MM.1S (cell line): ENCODE measurements at regions not wholly inside any gene's neighbourhood (a gene's known extent, or its start where the extent isn't known, plus 50 kb on each side); places are given as distances from the start of the nearest gene placed in this dataset.

ENCODE experiments used
- DNase-seq: peaks from one replicate; pipeline ENCODE4 v3.0.0-alpha.2; 2015
- H2AFZ ChIP-seq: fragments of 300-600 bp; sonication (generic); 2 replicates; pipeline ENCODE4 v1.6.0; 2016; ENCODE audit warnings: antibody characterized with exemption, low read length
- H3F3A ChIP-seq: fragments of 300-600 bp; sonication (generic); 2 replicates; pipeline ENCODE4 v1.6.1; 2016; ENCODE audit warnings: mild to moderate bottlenecking, antibody characterized with exemption, low read length, moderate library complexity, mixed read lengths; ENCODE audit not compliant: insufficient read depth
- H3K27ac ChIP-seq: fragments of 300-600 bp; sonication (generic); 2 replicates; pipeline ENCODE4 v1.5.1; 2016; ENCODE audit warnings: mild to moderate bottlenecking, low read length
- H3K27me3 ChIP-seq: fragments of 300-600 bp; sonication (generic); replicated peaks from 2 replicates; pipeline ENCODE4 v1.6.0; 2016; ENCODE audit warnings: low read length; ENCODE audit not compliant: insufficient read depth
- H3K36me3 ChIP-seq: fragments of 300-600 bp; sonication (generic); replicated peaks from 2 replicates; pipeline ENCODE4 v1.6.1; 2016; ENCODE audit warnings: mild to moderate bottlenecking, low read length, mixed read lengths; ENCODE audit not compliant: insufficient read depth
- H3K4me1 ChIP-seq: fragments of 300-600 bp; sonication (generic); 2 replicates; pipeline ENCODE4 v1.6.1; 2016; ENCODE audit warnings: low read length, mixed read lengths
- H3K4me2 ChIP-seq: fragments of 300-600 bp; sonication (generic); 2 replicates; pipeline ENCODE4 v1.6.0; 2016; ENCODE audit warnings: low read depth, low read length
- H3K4me3 ChIP-seq: fragments of 300-600 bp; sonication (generic); 2 replicates; pipeline ENCODE4 v1.5.1; 2016; ENCODE audit warnings: low read length, mixed read lengths
- H3K79me2 ChIP-seq: fragments of 300-600 bp; sonication (generic); 2 replicates; pipeline ENCODE4 v1.6.1; 2016; ENCODE audit warnings: mixed run types, low read length, mixed read lengths
- H3K9ac ChIP-seq: fragments of 300-600 bp; sonication (generic); 2 replicates; pipeline ENCODE4 v1.6.1; 2016; ENCODE audit warnings: low read length, mixed read lengths
- H3K9me2 ChIP-seq: fragments of 300-600 bp; sonication (generic); replicated peaks from 2 replicates; pipeline ENCODE4 v1.6.1; 2016; ENCODE audit warnings: mild to moderate bottlenecking, low read length, mixed read lengths; ENCODE audit not compliant: insufficient read depth
- H3K9me3 ChIP-seq: fragments of 300-600 bp; sonication (generic); replicated peaks from 2 replicates; pipeline ENCODE4 v1.6.1; 2016; ENCODE audit warnings: mild to moderate bottlenecking, low read length, mixed read lengths; ENCODE audit not compliant: insufficient read depth
- H4K20me1 ChIP-seq: fragments of 300-600 bp; sonication (generic); 2 replicates; pipeline ENCODE4 v1.6.1; 2016; ENCODE audit warnings: mild to moderate bottlenecking, low read length, moderate library complexity, mixed read lengths; ENCODE audit not compliant: insufficient read depth
- CTCF ChIP-seq: fragments of 300-600 bp; sonication (generic); IDR thresholded peaks from 2 replicates; pipeline ENCODE4 v1.5.1; 2016; ENCODE audit warnings: antibody characterized with exemption, low read length, mixed read lengths
- EZH2 ChIP-seq: fragments of 300-600 bp; sonication (generic); optimal IDR thresholded peaks from 2 replicates; pipeline ENCODE3; 2017; ENCODE audit warnings: low read depth, mild to moderate bottlenecking, antibody characterized with exemption, low read length, mixed read lengths
- EZH2phosphoT487 ChIP-seq: fragments of 300-600 bp; sonication (generic); IDR thresholded peaks from 2 replicates; pipeline ENCODE4 v1.6.1; 2018; ENCODE audit warnings: antibody characterized with exemption, low read length

DNA sequence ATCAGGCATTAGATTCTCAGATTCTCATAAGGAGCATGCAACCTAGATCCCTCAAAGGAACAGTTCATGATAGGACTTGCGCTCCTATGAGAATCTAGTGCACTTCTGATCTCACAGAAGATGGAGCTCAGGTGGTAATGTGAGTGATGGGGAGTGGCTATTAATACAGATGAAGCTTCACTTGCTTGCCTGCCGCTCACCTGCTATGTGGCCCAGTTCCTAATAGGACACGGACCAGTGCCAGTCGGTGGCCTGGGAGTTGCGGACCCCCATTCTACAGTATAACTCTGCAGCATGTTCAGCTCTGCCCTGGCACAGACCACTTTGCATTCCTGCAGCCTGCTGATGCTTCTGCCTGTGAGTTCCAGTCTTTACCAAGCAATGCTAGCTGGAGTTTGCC lies 581.3 kb upstream of the KLF4 start:
- no peak overlapping the region for H2AFZ ChIP-seq
- no peaks in the 10 kb centered on the region for H3K79me2 ChIP-seq
- DNase-seq = no peak
- H3K9me3 ChIP-seq = no peaks in the 10 kb centered on the region
- no peak overlapping the region for H3K9ac ChIP-seq
- H3K9me2 ChIP-seq = no peaks in the 10 kb centered on the region
- no peak overlapping the region for H3K4me2 ChIP-seq
- H4K20me1 ChIP-seq = no peaks in the 10 kb centered on the region
- no peaks in the 10 kb centered on the region for H3F3A ChIP-seq
- H3K27me3 ChIP-seq = no peaks in the 10 kb centered on the region
- H3K4me1 ChIP-seq = no peaks in the 10 kb centered on the region
- H3K36me3 ChIP-seq = no peaks in the 10 kb centered on the region
- no peak overlapping the region for H3K27ac ChIP-seq
- no peak overlapping the region for H3K4me3 ChIP-seq
- TF ChIP-seq EZH2 (no peak), EZH2phosphoT487 (no peak), CTCF (no peak)

DNA sequence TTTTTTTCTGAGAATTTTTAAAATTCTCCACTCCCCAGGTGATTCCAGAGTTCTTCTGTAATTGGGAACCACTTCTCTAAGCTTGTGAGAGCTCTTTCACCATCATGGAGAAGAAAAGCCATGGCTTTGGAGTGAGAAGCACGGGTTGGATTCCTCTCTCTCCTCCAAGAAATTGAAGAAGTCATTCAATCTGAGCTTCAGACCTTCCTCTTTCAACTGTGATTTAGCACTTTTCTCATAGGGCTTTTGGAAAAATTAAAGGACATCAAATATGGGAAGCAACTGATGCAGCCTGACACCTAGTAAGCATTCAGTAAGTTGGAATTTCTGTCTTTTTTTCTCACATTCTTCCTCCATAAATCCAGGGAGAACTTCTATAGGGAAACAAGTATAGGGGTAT lies 580.4 kb upstream of the KLF4 start:
- H3K27ac ChIP-seq = no peak overlapping the region
- no peaks in the 10 kb centered on the region for H3K36me3 ChIP-seq
- no peaks in the 10 kb centered on the region for H3K9me2 ChIP-seq
- H3K4me3 ChIP-seq = no peak overlapping the region
- H4K20me1 ChIP-seq = no peaks in the 10 kb centered on the region
- H3K27me3 ChIP-seq = no peaks in the 10 kb centered on the region
- H3K79me2 ChIP-seq = no peaks in the 10 kb centered on the region
- H3F3A ChIP-seq = no peaks in the 10 kb centered on the region
- H3K4me2 ChIP-seq = no peak overlapping the region
- TF ChIP-seq EZH2phosphoT487 = no peak
- TF ChIP-seq CTCF = no peak
- H3K4me1 ChIP-seq = no peaks in the 10 kb centered on the region
- no peak overlapping the region for H3K9ac ChIP-seq
- DNase-seq = no peak
- H2AFZ ChIP-seq = no peak overlapping the region
- no peaks in the 10 kb centered on the region for H3K9me3 ChIP-seq

- Histone ChIP-seq H3K4me2 (no peak overlapping the region), H3K79me2 (no peaks in the 10 kb centered on the region), H3K9ac (no peak overlapping the region), H3F3A (no peaks in the 10 kb centered on the region), H4K20me1 (no peaks in the 10 kb centered on the region), H3K27me3 (no peaks in the 10 kb centered on the region), H3K27ac (no peak overlapping the region), H3K9me2 (no peaks in the 10 kb centered on the region), H2AFZ (no peak overlapping the region), H3K9me3 (no peaks in the 10 kb centered on the region), H3K4me3 (no peak overlapping the region), H3K4me1 (no peaks in the 10 kb centered on the region), H3K36me3 (no peaks in the 10 kb centered on the region)
- DNase-seq = no peak
- TF ChIP-seq CTCF (no peak), EZH2 (no peak), EZH2phosphoT487 (no peak)
These were observed 573.1 kb upstream of the KLF4 start for GRCh38 chr9:108062680-108063079.

DNA sequence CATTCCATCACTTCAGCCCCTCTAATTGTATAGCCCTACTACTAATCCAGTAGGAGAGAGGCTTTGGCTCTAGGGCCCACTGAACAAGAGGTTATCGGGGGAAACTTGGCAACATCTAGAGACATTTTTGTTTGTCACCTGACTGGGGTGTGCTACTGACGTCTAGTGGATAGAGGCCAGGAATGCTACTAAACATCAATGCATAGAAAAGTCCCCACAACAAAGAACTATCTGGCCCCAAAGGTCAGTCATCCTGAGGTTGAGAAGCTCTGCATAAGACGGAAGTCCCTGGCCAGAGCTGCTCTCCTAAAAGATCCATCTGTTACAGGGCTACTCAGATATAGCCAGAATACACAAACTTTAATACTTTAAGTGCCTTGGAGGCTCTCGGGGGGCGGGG lies 570.6 kb upstream of the KLF4 start:
- H2AFZ ChIP-seq = no peak overlapping the region
- no peaks in the 10 kb centered on the region for H3K27me3 ChIP-seq
- H3K4me2 ChIP-seq = no peak overlapping the region
- no peak overlapping the region for H3K9ac ChIP-seq
- H3K79me2 ChIP-seq = no peaks in the 10 kb centered on the region
- H3K9me2 ChIP-seq = no peaks in the 10 kb centered on the region
- no peaks in the 10 kb centered on the region for H3K4me1 ChIP-seq
- TF ChIP-seq CTCF (no peak), EZH2phosphoT487 (no peak), EZH2 (no peak)
- H4K20me1 ChIP-seq = no peaks in the 10 kb centered on the region
- H3K27ac ChIP-seq = no peak overlapping the region
- H3K9me3 ChIP-seq = no peaks in the 10 kb centered on the region
- H3F3A ChIP-seq = no peaks in the 10 kb centered on the region
- no peaks in the 10 kb centered on the region for H3K36me3 ChIP-seq
- no peak overlapping the region for H3K4me3 ChIP-seq
- DNase-seq = no peak
